ENCODE measurements at regions not wholly inside any gene's neighbourhood (a gene's known extent, or its start where the extent isn't known, plus 50 kb on each side); places are given as distances from the start of the nearest gene placed in this dataset.

GRCh38 chr6:14589175-14589574 lies 471.6 kb downstream of the CD83 start:
- Histone ChIP-seq H3K9me3 (ENCODE audit: control extremely low read depth in 1 of 5, control insufficient read depth in 4 of 5, insufficient read depth in 2 of 5, low read depth in 1 of 5, low read length in 4 of 5) (no peaks in the 10 kb centered on the region), H3K27ac (ENCODE audit: insufficient read depth in 1 of 2, low read depth in 1 of 2, low read length in 2 of 2, poor library complexity in 1 of 2, severe bottlenecking in 2 of 2) (no peak overlapping the region), H3K4me1 (ENCODE audit: control extremely low read depth in 1 of 4, control insufficient read depth in 4 of 4, insufficient read depth in 4 of 4, low read length in 3 of 4) (no peaks in the 10 kb centered on the region), H3K27me3 (replicated peaks in 2 of 5; ENCODE audit: control insufficient read depth in 4 of 5, insufficient read depth in 5 of 5, low read length in 4 of 5) (no peaks in the 10 kb centered on the region), H3K36me3 (ENCODE audit: control insufficient read depth in 4 of 4, insufficient read depth in 4 of 4, low read length in 3 of 4) (no peaks in the 10 kb centered on the region), H3K4me3 (ENCODE audit: control insufficient read depth in 1 of 7, extremely low read depth in 1 of 7, insufficient read depth in 4 of 7, low read depth in 2 of 7, low read length in 6 of 7) (no peak overlapping the region)
- WGBS (ENCODE audit: insufficient coverage): 79% methylated on average over 6 of the region's 6 CpGs
- DNase-seq: no peak
- POLR2A ChIA-PET: no interaction called here
- CTCF ChIA-PET: no interaction called here

- Histone ChIP-seq H3K9me3 (ENCODE audit: control extremely low read depth in 1 of 5, control insufficient read depth in 4 of 5, insufficient read depth in 2 of 5, low read depth in 1 of 5, low read length in 4 of 5) (no peaks in the 10 kb centered on the region), H3K4me1 (ENCODE audit: control extremely low read depth in 1 of 4, control insufficient read depth in 4 of 4, insufficient read depth in 4 of 4, low read length in 3 of 4) (no peaks in the 10 kb centered on the region), H3K4me3 (ENCODE audit: control insufficient read depth in 1 of 7, extremely low read depth in 1 of 7, insufficient read depth in 4 of 7, low read depth in 2 of 7, low read length in 6 of 7) (no peak overlapping the region), H3K27ac (ENCODE audit: insufficient read depth in 1 of 2, low read depth in 1 of 2, low read length in 2 of 2, poor library complexity in 1 of 2, severe bottlenecking in 2 of 2) (no peak overlapping the region), H3K27me3 (replicated peaks in 2 of 5; ENCODE audit: control insufficient read depth in 4 of 5, insufficient read depth in 5 of 5, low read length in 4 of 5) (no peaks in the 10 kb centered on the region), H3K36me3 (ENCODE audit: control insufficient read depth in 4 of 4, insufficient read depth in 4 of 4, low read length in 3 of 4) (no peaks in the 10 kb centered on the region)
- 65% methylated on average over 6 of the region's 6 CpGs for WGBS (ENCODE audit: insufficient coverage)
- ChIA-PET POLR2A (no interaction called here), CTCF (no interaction called here)
- no peak for DNase-seq
These were observed 473.0 kb downstream of the CD83 start for GRCh38 chr6:14590586-14590985.

- Histone ChIP-seq H3K27ac (ENCODE audit: insufficient read depth in 1 of 2, low read depth in 1 of 2, low read length in 2 of 2, poor library complexity in 1 of 2, severe bottlenecking in 2 of 2) (no peak overlapping the region), H3K4me3 (ENCODE audit: control insufficient read depth in 1 of 7, extremely low read depth in 1 of 7, insufficient read depth in 4 of 7, low read depth in 2 of 7, low read length in 6 of 7) (no peak overlapping the region), H3K36me3 (ENCODE audit: control insufficient read depth in 4 of 4, insufficient read depth in 4 of 4, low read length in 3 of 4) (no peaks in the 10 kb centered on the region), H3K4me1 (ENCODE audit: control extremely low read depth in 1 of 4, control insufficient read depth in 4 of 4, insufficient read depth in 4 of 4, low read length in 3 of 4) (peaks cover 2 to 6% (median 4%) of the 10 kb centered on the region in 4 experiments), H3K9me3 (ENCODE audit: control extremely low read depth in 1 of 5, control insufficient read depth in 4 of 5, insufficient read depth in 2 of 5, low read depth in 1 of 5, low read length in 4 of 5) (peaks cover 0 to 2% (median 0%) of the 10 kb centered on the region in 5 experiments), H3K27me3 (replicated peaks in 2 of 5; ENCODE audit: control insufficient read depth in 4 of 5, insufficient read depth in 5 of 5, low read length in 4 of 5) (no peaks in the 10 kb centered on the region)
- 100% methylated on average over 1 of the region's 1 CpG for WGBS (ENCODE audit: insufficient coverage)
- CTCF ChIA-PET: interaction anchor here (0.9 kb wide), 1 partner anchor 13 kb away, joined by 3 read pairs; no protein-coding TSS in a partner anchor
- POLR2A ChIA-PET: interaction anchor here (0.6 kb wide), 1 partner anchor 948 kb away, joined by 3 read pairs; no protein-coding TSS in a partner anchor
- DNase-seq: no peak
These were observed 474.4 kb downstream of the CD83 start for GRCh38 chr6:14591998-14592397.

GRCh38 chr6:14593286-14593685 lies 475.7 kb downstream of the CD83 start:
- Histone ChIP-seq H3K4me1 (ENCODE audit: control extremely low read depth in 1 of 4, control insufficient read depth in 4 of 4, insufficient read depth in 4 of 4, low read length in 3 of 4) (peaks cover 6 to 15% (median 13%) of the 10 kb centered on the region in 4 experiments), H3K27ac (ENCODE audit: insufficient read depth in 1 of 2, low read depth in 1 of 2, low read length in 2 of 2, poor library complexity in 1 of 2, severe bottlenecking in 2 of 2) (no peak overlapping the region), H3K9me3 (ENCODE audit: control extremely low read depth in 1 of 5, control insufficient read depth in 4 of 5, insufficient read depth in 2 of 5, low read depth in 1 of 5, low read length in 4 of 5) (peaks cover 0 to 2% (median 0%) of the 10 kb centered on the region in 5 experiments), H3K27me3 (replicated peaks in 2 of 5; ENCODE audit: control insufficient read depth in 4 of 5, insufficient read depth in 5 of 5, low read length in 4 of 5) (no peaks in the 10 kb centered on the region), H3K36me3 (ENCODE audit: control insufficient read depth in 4 of 4, insufficient read depth in 4 of 4, low read length in 3 of 4) (no peaks in the 10 kb centered on the region), H3K4me3 (ENCODE audit: control insufficient read depth in 1 of 7, extremely low read depth in 1 of 7, insufficient read depth in 4 of 7, low read depth in 2 of 7, low read length in 6 of 7) (no peak overlapping the region)
- no peak for DNase-seq
- CTCF ChIA-PET: interaction anchor here (0.8 to 1.0 kb wide), 2 partner anchors 37 kb away, joined by 3 read pairs; no protein-coding TSS in a partner anchor
- POLR2A ChIA-PET: no interaction called here
- WGBS (ENCODE audit: insufficient coverage): 100% methylated on average over 3 of the region's 4 CpGs

GRCh38 chr6:14595751-14596150 lies 478.2 kb downstream of the CD83 start:
- POLR2A ChIA-PET: no interaction called here
- CTCF ChIA-PET: no interaction called here
- Histone ChIP-seq H3K27ac (ENCODE audit: insufficient read depth in 1 of 2, low read depth in 1 of 2, low read length in 2 of 2, poor library complexity in 1 of 2, severe bottlenecking in 2 of 2) (no peak overlapping the region), H3K36me3 (ENCODE audit: control insufficient read depth in 4 of 4, insufficient read depth in 4 of 4, low read length in 3 of 4) (no peaks in the 10 kb centered on the region), H3K9me3 (ENCODE audit: control extremely low read depth in 1 of 5, control insufficient read depth in 4 of 5, insufficient read depth in 2 of 5, low read depth in 1 of 5, low read length in 4 of 5) (peaks cover 0 to 2% (median 0%) of the 10 kb centered on the region in 5 experiments), H3K27me3 (replicated peaks in 2 of 5; ENCODE audit: control insufficient read depth in 4 of 5, insufficient read depth in 5 of 5, low read length in 4 of 5) (no peaks in the 10 kb centered on the region), H3K4me3 (ENCODE audit: control insufficient read depth in 1 of 7, extremely low read depth in 1 of 7, insufficient read depth in 4 of 7, low read depth in 2 of 7, low read length in 6 of 7) (no peak overlapping the region), H3K4me1 (ENCODE audit: control extremely low read depth in 1 of 4, control insufficient read depth in 4 of 4, insufficient read depth in 4 of 4, low read length in 3 of 4) (peaks cover 12 to 19% (median 16%) of the 10 kb centered on the region in 4 experiments)
- no peak for DNase-seq
- no CpG with 5 or more reads among the region's 2 CpGs for WGBS (ENCODE audit: insufficient coverage)

GRCh38 chr6:14596410-14596809 lies 478.8 kb downstream of the CD83 start:
- WGBS (ENCODE audit: insufficient coverage): 85% methylated on average over 4 of the region's 4 CpGs
- ChIA-PET CTCF (no interaction called here), POLR2A (no interaction called here)

GRCh38 chr6:14597090-14597489 lies 479.5 kb downstream of the CD83 start:
- Histone ChIP-seq H3K27me3 (replicated peaks in 2 of 5; ENCODE audit: control insufficient read depth in 4 of 5, insufficient read depth in 5 of 5, low read length in 4 of 5) (no peaks in the 10 kb centered on the region), H3K27ac (ENCODE audit: insufficient read depth in 1 of 2, low read depth in 1 of 2, low read length in 2 of 2, poor library complexity in 1 of 2, severe bottlenecking in 2 of 2) (no peak overlapping the region), H3K36me3 (ENCODE audit: control insufficient read depth in 4 of 4, insufficient read depth in 4 of 4, low read length in 3 of 4) (no peaks in the 10 kb centered on the region), H3K9me3 (ENCODE audit: control extremely low read depth in 1 of 5, control insufficient read depth in 4 of 5, insufficient read depth in 2 of 5, low read depth in 1 of 5, low read length in 4 of 5) (peaks cover 0 to 2% (median 0%) of the 10 kb centered on the region in 5 experiments), H3K4me3 (ENCODE audit: control insufficient read depth in 1 of 7, extremely low read depth in 1 of 7, insufficient read depth in 4 of 7, low read depth in 2 of 7, low read length in 6 of 7) (peak overlapping the region in 1 of 7 experiments; percentile 14), H3K4me1 (ENCODE audit: control extremely low read depth in 1 of 4, control insufficient read depth in 4 of 4, insufficient read depth in 4 of 4, low read length in 3 of 4) (peaks cover 12 to 19% (median 16%) of the 10 kb centered on the region in 4 experiments)
- DNase-seq: peak in 2 of 3 donors; percentile 27 to 43
- POLR2A ChIA-PET: no interaction called here
- WGBS (ENCODE audit: insufficient coverage): 64% methylated on average over 1 of the region's 4 CpGs
- CTCF ChIA-PET: no interaction called here

More at GRCh38 chr6:14596410-14596809, 478.8 kb downstream of the CD83 start:
- H3K4me3 ChIP-seq (ENCODE audit: control insufficient read depth in 1 of 7, extremely low read depth in 1 of 7, insufficient read depth in 4 of 7, low read depth in 2 of 7, low read length in 6 of 7): no peak overlapping the region
- peaks cover 12 to 19% (median 16%) of the 10 kb centered on the region in 4 experiments for H3K4me1 ChIP-seq (ENCODE audit: control extremely low read depth in 1 of 4, control insufficient read depth in 4 of 4, insufficient read depth in 4 of 4, low read length in 3 of 4)
- DNase-seq: peak in 2 of 3 donors; percentile 48 to 62
- H3K27me3 ChIP-seq (replicated peaks in 2 of 5; ENCODE audit: control insufficient read depth in 4 of 5, insufficient read depth in 5 of 5, low read length in 4 of 5): no peaks in the 10 kb centered on the region
- H3K9me3 ChIP-seq (ENCODE audit: control extremely low read depth in 1 of 5, control insufficient read depth in 4 of 5, insufficient read depth in 2 of 5, low read depth in 1 of 5, low read length in 4 of 5): peaks cover 0 to 2% (median 0%) of the 10 kb centered on the region in 5 experiments
- H3K27ac ChIP-seq (ENCODE audit: insufficient read depth in 1 of 2, low read depth in 1 of 2, low read length in 2 of 2, poor library complexity in 1 of 2, severe bottlenecking in 2 of 2): no peak overlapping the region
- H3K36me3 ChIP-seq (ENCODE audit: control insufficient read depth in 4 of 4, insufficient read depth in 4 of 4, low read length in 3 of 4): no peaks in the 10 kb centered on the region

Data from common myeloid progenitor, CD34-positive (primary cell).